PC-3 (cell line): ENCODE measurements at regions not wholly inside any gene's neighbourhood (a gene's known extent, or its start where the extent isn't known, plus 50 kb on each side); places are given as distances from the start of the nearest gene placed in this dataset.

ENCODE experiments used
- CTCF ChIP-seq: fragments of 300-600 bp; sonication (generic); conservative IDR thresholded peaks from 2 replicates; pipeline ENCODE4 v1.5.1; 2017; ENCODE audit warnings: antibody characterized with exemption, low read depth, mild to moderate bottlenecking, low read length
- EZH2 ChIP-seq: fragments of 300-600 bp; sonication (generic); IDR thresholded peaks from one replicate; pipeline ENCODE4 v1.6.1; 2017; ENCODE audit warnings: antibody characterized with exemption, mild to moderate bottlenecking, low read length; ENCODE audit not compliant: unreplicated experiment
- EZH2phosphoT487 ChIP-seq: fragments of 300-600 bp; sonication (generic); IDR thresholded peaks from 2 replicates; pipeline ENCODE4 v1.6.1; 2018; ENCODE audit warnings: mild to moderate bottlenecking, antibody characterized with exemption, low read length, borderline replicate concordance

GRCh38 chr1:245091818-245092637 lies 62.8 kb upstream of the KIF26B start:
- no peak for TF ChIP-seq CTCF
- TF ChIP-seq EZH2phosphoT487: no peak
- no peak for TF ChIP-seq EZH2
